ENCODE measurements at regions not wholly inside any gene's neighbourhood (a gene's known extent, or its start where the extent isn't known, plus 50 kb on each side); places are given as distances from the start of the nearest gene placed in this dataset.

DNA sequence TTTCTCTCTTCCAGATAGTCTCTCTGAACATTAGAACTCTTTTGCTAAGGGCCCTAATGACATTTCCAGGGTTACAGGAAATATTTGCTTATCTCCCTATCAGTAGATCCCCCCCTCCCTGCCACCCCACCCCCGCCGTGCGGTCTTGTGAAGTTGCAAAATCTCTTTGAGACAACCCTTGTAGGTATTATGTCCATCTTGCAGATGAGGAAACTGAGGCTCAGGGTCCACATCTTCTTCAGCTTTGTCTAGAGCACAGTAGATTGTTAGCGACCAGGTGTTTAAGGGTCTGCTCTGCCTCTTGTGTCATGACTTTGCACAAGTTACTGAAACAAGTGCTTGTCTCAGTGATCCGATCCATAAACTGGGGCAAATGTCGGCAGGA, 65.8 kb upstream of the GATA6 start:
- TF ChIP-seq CTCF (IDR thresholded peaks at IDR 0.05) (no peak), POLR2A (IDR thresholded peaks at IDR 0.05) (no peak), EP300 (IDR thresholded peaks at IDR 0.05; ENCODE audit: low read depth) (no peak), POLR2AphosphoS5 (IDR thresholded peaks at IDR 0.05) (no peak)
